ENCODE measurements at regions not wholly inside any gene's neighbourhood (a gene's known extent, or its start where the extent isn't known, plus 50 kb on each side); places are given as distances from the start of the nearest gene placed in this dataset.

DNA sequence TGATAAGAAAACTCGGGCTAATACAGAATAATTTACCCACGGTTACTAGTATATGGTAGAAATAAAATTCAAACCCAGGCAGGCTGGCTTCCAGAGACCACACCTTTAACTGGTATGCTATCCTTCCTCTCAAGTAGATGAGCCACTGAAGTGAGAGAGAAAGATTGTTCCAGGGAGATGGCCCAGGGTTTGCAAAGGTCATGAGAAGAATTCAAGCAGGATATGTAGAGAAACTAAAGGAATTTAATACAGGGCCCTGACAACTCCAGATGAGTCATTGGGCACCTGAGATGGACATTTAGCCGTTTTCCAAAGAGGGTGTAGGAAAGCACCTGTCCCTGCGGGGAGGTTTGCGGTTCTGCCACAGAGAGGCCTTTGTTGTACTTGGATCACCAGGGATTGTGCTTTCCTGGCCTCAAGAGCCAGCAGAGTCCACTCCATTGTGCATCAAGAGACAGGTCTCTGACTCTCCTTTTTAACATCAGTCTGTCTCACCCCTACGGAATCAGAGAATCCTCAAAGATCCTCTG lies 152.7 kb upstream of the BLID start:
- no peak for ATAC-seq
- intact Hi-C loops (cut with DNase I) = no loop called here
- DNase-seq (ENCODE audit: low spot score) = no peak

DNA sequence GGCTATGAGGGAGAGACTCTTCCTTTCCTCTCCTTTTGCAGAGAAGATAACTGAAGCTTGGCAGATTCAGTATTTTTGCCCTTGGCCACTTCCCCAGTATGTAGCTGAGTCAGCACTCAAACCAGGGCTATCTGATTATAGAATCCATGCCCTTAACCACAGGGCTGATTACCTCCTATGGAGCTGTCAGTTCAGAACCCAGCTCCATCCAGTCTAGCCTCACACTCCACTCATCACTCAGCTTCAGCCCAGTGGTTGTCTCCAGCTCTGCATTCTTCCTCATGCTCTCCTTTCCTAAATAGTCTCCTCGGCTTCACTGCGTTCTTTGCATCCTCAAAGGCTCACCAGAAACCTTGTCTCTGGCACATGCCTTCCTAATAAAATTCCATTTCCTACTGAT lies 151.6 kb upstream of the BLID start:
- intact Hi-C loops (cut with DNase I) = no loop called here
- ATAC-seq = peak; percentile 38
- DNase-seq (ENCODE audit: low spot score) = no peak

DNA sequence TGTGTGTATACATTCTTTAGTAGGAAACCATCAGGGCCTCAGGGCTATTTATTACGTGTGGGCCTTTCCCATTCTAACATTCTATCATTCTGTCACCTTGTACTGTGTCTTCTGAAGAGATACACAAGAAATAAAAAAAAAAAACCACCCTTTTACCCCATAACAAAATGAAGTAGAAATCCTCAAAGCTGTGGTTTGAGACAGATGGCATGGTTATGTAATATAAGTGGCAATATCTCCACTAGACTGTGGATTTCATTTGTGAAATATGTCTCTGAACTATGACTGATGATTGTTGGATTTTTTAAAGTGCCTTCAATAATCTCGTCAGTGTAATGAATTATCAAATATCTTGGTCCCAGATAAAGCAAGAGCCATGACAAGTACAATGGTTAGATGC lies 150.0 kb upstream of the BLID start:
- no peak for ATAC-seq
- intact Hi-C loops (cut with DNase I) = no loop called here
- DNase-seq (ENCODE audit: low spot score) = no peak

- no peak for DNase-seq (ENCODE audit: low spot score)
- intact Hi-C loops (cut with DNase I) = no loop called here
Observed at GRCh38 chr11:122264121-122264520, 148.1 kb upstream of the BLID start.

GRCh38 chr11:122261546-122261945 lies 145.5 kb upstream of the BLID start:
- intact Hi-C loops (cut with DNase I) = no loop called here
- no peak for ATAC-seq
- no peak for DNase-seq (ENCODE audit: low spot score)

More at GRCh38 chr11:122264121-122264520, 148.1 kb upstream of the BLID start:
- ATAC-seq = no peak

DNA sequence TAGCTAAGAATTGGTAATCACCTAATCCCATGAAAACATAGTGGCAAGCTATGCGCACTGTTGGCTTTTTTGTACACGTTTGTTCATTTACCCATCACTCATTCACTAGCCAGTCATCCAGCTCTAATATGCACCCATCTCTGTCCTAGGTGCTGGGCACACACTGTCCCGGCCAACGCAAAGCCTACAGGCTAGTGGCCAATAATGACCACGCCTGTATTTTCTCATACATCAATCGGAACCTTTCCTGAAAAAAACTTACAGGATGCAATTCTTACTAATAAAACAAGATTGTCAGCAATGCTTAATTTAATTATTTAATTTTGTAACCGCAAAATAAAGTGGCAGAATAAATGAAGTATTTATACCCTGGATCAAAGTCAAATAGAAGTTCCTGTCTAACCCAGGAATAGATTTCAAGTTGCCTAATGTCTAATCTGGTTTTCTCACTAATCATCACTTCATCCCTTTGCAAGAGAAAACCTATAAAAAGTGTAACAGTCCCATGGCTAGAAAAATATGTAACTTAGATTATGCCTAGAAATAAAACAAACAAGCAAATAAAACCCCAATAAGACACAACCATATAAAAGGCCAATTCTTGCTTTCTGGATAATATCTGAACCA lies 143.3 kb upstream of the BLID start:
- DNase-seq (ENCODE audit: low spot score) (no peak), ATAC-seq (no peak)
- intact Hi-C loops (cut with DNase I) = no loop called here

- DNase-seq (ENCODE audit: low spot score) = no peak
- ATAC-seq = no peak
- intact Hi-C loops (cut with DNase I) = no loop called here
Observed at GRCh38 chr11:122258446-122259194, 142.6 kb upstream of the BLID start.

- DNase-seq (ENCODE audit: low spot score) (no peak), ATAC-seq (peak; percentile 83)
- intact Hi-C loops (cut with DNase I) = no loop called here
Observed at GRCh38 chr11:122253589-122254231, 137.7 kb upstream of the BLID start.

DNA sequence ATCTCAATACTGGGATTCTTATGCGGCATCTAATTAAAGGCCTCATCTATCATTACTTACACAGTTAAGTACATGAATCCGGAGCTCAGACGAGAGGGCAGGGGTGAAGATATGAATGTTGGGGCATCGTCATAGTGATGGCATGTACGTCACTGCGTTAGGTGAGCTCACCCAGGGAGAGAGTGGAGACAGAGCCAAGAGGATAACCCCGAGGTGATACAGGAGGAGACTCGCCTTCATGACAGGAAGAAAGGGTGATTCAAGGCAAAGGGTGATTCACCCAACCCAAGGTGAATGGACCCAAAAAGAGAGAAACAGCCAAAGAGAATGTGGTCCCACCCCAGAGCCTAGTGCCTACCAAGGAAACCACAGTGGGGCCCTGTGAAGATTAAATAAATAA lies 132.9 kb upstream of the BLID start:
- intact Hi-C loops (cut with DNase I) = no loop called here
- DNase-seq (ENCODE audit: low spot score) (no peak), ATAC-seq (no peak)

- no peak for DNase-seq (ENCODE audit: low spot score)
- ATAC-seq = no peak
- intact Hi-C loops (cut with DNase I) = no loop called here
Observed at GRCh38 chr11:122248131-122248530, 132.1 kb upstream of the BLID start.

GRCh38 chr11:122246874-122247273 lies 130.9 kb upstream of the BLID start:
- intact Hi-C loops (cut with DNase I) = no loop called here
- DNase-seq (ENCODE audit: low spot score) = no peak
- no peak for ATAC-seq

DNA sequence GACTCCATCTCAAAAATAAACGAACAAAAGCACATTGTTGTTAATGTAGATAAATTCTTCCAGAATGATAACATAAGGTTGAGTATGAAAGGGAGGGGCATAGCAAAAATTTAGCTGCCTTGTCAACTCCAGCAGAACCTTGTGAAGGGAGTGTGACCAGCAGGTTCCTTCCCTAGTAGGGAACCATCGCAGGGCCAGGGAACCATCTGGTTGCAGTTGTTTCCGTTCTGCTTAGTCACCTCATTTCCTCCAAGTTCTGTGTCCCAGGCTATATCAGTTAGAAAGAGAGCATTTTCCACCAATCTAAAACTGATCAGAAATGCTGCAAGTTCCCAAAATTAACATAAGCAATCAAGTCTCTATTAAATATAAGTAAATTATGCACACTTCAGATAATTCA lies 126.7 kb upstream of the BLID start:
- intact Hi-C loops (cut with DNase I) = no loop called here
- ATAC-seq (no peak), DNase-seq (ENCODE audit: low spot score) (no peak)

- no peak for DNase-seq (ENCODE audit: low spot score)
- intact Hi-C loops (cut with DNase I) = no loop called here
- ATAC-seq = no peak
Observed at GRCh38 chr11:122241566-122241965, 125.6 kb upstream of the BLID start.

DNA sequence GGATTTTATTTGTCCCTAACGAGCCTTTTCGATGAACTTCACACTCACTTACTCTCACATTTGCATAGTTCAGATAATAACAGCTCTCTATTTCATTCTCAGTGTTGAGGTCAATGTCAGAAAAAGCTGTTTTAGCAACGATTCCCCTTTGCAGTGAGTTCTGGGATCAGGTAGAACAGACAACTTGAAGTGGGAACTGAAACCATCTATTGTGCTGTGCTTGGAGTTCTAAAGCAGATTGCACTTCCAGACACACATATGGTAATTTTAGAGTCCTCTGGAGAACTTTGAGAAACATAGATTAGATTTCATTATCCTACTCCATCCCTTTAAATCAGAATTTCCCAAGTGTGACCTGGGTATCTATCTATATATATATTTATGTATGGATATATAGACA lies 124.6 kb upstream of the BLID start:
- no peak for DNase-seq (ENCODE audit: low spot score)
- intact Hi-C loops (cut with DNase I) = no loop called here
- no peak for ATAC-seq

- DNase-seq (ENCODE audit: low spot score) = no peak
- intact Hi-C loops (cut with DNase I) = no loop called here
- ATAC-seq = no peak
Observed at GRCh38 chr11:122235615-122236014, 119.6 kb upstream of the BLID start.

DNA sequence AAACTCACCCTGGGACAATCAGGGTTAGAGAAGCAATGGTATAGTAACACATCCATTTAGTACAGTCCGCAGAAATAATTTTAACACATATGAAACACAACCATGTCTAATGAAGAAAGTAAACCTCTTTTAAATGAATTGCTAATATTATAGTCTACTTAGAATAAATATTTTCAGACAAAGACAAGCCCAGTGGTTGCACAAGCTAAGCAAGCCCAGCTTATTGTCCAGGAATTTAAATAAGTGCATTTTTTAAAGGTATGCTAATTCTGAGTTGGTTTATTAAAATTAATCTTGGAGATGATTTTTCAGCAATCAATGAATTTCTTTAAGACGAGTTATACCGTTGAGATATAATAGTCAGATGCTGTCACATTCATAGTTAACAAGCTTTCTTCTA lies 118.8 kb upstream of the BLID start:
- intact Hi-C loops (cut with DNase I) = no loop called here
- DNase-seq (ENCODE audit: low spot score) = no peak
- no peak for ATAC-seq

DNA sequence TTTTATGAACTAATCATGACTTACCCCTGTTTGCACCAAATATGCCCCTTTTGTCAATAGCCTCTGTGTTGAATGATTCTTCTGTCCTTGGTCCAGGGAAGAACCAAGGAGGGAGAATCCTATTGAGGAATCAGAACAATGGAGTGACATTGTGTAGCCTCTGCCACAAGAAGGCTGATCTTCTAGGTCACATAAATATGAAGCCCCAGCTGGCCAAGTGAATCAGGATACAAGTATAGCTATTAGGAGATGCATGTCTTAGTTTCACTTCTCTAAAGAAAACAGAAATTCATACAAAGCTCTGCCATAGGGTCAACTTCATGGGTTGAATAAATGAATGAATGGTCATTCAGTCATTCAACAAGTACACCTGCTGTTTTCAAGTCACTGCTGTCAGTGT lies 118.2 kb upstream of the BLID start:
- ATAC-seq = peak; percentile 17
- intact Hi-C loops (cut with DNase I) = no loop called here

DNA sequence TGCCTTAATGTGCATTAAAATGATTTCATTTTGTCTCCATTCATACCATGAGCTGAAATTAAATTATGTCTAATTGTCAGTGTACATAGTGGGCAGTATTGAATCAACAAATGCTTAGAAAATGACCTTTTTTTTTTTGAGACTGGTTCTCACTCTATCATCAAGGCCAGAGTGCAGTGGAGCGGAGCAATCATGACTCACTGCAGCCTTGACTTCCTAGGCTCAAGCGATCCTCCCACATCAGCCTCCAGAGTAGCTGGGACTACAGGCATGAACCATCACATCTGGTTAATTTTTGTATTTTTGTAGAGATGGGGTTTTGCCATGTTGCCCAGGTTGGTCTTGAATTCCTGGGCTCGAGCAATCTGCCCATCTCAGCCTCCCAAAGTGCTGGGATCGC lies 117.0 kb upstream of the BLID start:
- ATAC-seq (no peak), DNase-seq (ENCODE audit: low spot score) (no peak)
- intact Hi-C loops (cut with DNase I) = no loop called here

More for the DNA sequence above, 118.2 kb upstream of the BLID start:
- no peak for DNase-seq (ENCODE audit: low spot score)

DNA sequence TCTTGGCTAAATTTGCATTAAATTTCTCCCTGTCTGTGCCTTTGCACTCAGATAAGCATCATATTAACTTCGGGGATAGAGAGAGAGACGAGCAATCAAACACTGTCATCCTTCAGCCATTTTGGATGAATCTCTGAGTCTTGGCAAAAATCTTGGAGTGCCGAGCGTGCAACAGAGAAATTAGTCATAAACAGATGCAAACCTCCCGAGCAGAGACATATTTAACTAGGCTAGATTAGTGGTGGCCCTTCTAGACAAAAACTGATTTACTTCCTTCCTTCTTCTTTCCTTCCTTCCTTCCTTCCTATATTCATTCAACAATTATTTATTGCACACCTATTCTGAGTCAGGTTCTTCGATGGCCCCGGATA lies 114.4 kb upstream of the BLID start:
- no peak for ATAC-seq
- intact Hi-C loops (cut with DNase I) = no loop called here
- no peak for DNase-seq (ENCODE audit: low spot score)

Data from sciatic nerve (tissue), 2 donors.